ENCODE measurements at regions not wholly inside any gene's neighbourhood (a gene's known extent, or its start where the extent isn't known, plus 50 kb on each side); places are given as distances from the start of the nearest gene placed in this dataset.

- H3K4me3 ChIP-seq (ENCODE audit: low read depth in 1 of 3, low read length in 3 of 3), result no peak overlapping the region
- H3K4me1 ChIP-seq (ENCODE audit: control insufficient read depth in 4 of 4, insufficient read depth in 4 of 4, low read length in 3 of 4), result no peaks in the 10 kb centered on the region
- no peaks in the 10 kb centered on the region for H3K9me3 ChIP-seq (ENCODE audit: control insufficient read depth in 4 of 4, low read length in 3 of 4)
- TF ChIP-seq FOXA1 (IDR thresholded peaks at IDR 0.05), result no peak
- TF ChIP-seq RAD21 (IDR thresholded peaks at IDR 0.05), result no peak
- no peak for TF ChIP-seq YY1 (IDR thresholded peaks at IDR 0.05)
- TF ChIP-seq EGR1 (IDR thresholded peaks at IDR 0.05; ENCODE audit: low read depth in 2 of 2), result no peak
- TF ChIP-seq, protein P1, sequence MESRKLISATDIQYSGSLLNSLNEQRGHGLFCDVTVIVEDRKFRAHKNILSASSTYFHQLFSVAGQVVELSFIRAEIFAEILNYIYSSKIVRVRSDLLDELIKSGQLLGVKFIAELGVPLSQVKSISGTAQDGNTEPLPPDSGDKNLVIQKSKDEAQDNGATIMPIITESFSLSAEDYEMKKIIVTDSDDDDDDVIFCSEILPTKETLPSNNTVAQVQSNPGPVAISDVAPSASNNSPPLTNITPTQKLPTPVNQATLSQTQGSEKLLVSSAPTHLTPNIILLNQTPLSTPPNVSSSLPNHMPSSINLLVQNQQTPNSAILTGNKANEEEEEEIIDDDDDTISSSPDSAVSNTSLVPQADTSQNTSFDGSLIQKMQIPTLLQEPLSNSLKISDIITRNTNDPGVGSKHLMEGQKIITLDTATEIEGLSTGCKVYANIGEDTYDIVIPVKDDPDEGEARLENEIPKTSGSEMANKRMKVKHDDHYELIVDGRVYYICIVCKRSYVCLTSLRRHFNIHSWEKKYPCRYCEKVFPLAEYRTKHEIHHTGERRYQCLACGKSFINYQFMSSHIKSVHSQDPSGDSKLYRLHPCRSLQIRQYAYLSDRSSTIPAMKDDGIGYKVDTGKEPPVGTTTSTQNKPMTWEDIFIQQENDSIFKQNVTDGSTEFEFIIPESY (IDR thresholded peaks at IDR 0.05), result no peak
- no peak for TF ChIP-seq TAF1 (conservative IDR thresholded peaks at IDR 0.05)
- TF ChIP-seq FOXA2 (IDR thresholded peaks at IDR 0.05), result no peak
- no peak for TF ChIP-seq HNF4G (IDR thresholded peaks at IDR 0.05)
- TF ChIP-seq CTCF (IDR thresholded peaks at IDR 0.05; ENCODE audit: low read depth, low read length, missing input control), result no peak
- TF ChIP-seq GABPA (IDR thresholded peaks at IDR 0.05 in 1 of 2, conservative IDR thresholded peaks at IDR 0.05 in 1 of 2), result no peak
- TF ChIP-seq SP1 (IDR thresholded peaks at IDR 0.05), result no peak
- TF ChIP-seq MAX (IDR thresholded peaks at IDR 0.05), result no peak
- TF ChIP-seq HNF4A (conservative IDR thresholded peaks at IDR 0.05), result no peak
- TF ChIP-seq ATF3 (IDR thresholded peaks at IDR 0.05), result no peak
- TF ChIP-seq JUND (IDR thresholded peaks at IDR 0.05), result no peak
- TF ChIP-seq, protein P2, sequence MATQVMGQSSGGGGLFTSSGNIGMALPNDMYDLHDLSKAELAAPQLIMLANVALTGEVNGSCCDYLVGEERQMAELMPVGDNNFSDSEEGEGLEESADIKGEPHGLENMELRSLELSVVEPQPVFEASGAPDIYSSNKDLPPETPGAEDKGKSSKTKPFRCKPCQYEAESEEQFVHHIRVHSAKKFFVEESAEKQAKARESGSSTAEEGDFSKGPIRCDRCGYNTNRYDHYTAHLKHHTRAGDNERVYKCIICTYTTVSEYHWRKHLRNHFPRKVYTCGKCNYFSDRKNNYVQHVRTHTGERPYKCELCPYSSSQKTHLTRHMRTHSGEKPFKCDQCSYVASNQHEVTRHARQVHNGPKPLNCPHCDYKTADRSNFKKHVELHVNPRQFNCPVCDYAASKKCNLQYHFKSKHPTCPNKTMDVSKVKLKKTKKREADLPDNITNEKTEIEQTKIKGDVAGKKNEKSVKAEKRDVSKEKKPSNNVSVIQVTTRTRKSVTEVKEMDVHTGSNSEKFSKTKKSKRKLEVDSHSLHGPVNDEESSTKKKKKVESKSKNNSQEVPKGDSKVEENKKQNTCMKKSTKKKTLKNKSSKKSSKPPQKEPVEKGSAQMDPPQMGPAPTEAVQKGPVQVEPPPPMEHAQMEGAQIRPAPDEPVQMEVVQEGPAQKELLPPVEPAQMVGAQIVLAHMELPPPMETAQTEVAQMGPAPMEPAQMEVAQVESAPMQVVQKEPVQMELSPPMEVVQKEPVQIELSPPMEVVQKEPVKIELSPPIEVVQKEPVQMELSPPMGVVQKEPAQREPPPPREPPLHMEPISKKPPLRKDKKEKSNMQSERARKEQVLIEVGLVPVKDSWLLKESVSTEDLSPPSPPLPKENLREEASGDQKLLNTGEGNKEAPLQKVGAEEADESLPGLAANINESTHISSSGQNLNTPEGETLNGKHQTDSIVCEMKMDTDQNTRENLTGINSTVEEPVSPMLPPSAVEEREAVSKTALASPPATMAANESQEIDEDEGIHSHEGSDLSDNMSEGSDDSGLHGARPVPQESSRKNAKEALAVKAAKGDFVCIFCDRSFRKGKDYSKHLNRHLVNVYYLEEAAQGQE (IDR thresholded peaks at IDR 0.05), result no peak
- TF ChIP-seq NR2F2 (IDR thresholded peaks at IDR 0.05), result no peak
- no peak for TF ChIP-seq RXRA (IDR thresholded peaks at IDR 0.05)
- H3K27ac ChIP-seq (ENCODE audit: low read depth in 1 of 2, low read length in 2 of 2), result no peak overlapping the region
- DNase-seq (ENCODE audit: low spot score), result no peak
- H3K27me3 ChIP-seq (ENCODE audit: control insufficient read depth in 4 of 4, insufficient read depth in 4 of 4, low read length in 3 of 4), result no peaks in the 10 kb centered on the region
- WGBS, result 68% methylated on average over 2 of the region's 2 CpGs
- no peak overlapping the region for H3K9ac ChIP-seq (ENCODE audit: low read depth in 1 of 2, low read length in 2 of 2)
- H3K36me3 ChIP-seq (ENCODE audit: control insufficient read depth in 4 of 4, insufficient read depth in 3 of 4, low read depth in 1 of 4, low read length in 3 of 4), result no peaks in the 10 kb centered on the region
Observed at GRCh38 chr1:96411006-96411405, 310.6 kb upstream of the PTBP2 start.

All from liver (tissue), 8 donors.